MM.1S (cell line): ENCODE measurements at regions not wholly inside any gene's neighbourhood (a gene's known extent, or its start where the extent isn't known, plus 50 kb on each side); places are given as distances from the start of the nearest gene placed in this dataset.

Source experiments
- DNase-seq: peaks from one replicate; pipeline ENCODE4 v3.0.0-alpha.2; 2015
- H2AFZ ChIP-seq: fragments of 300-600 bp; sonication (generic); 2 replicates; pipeline ENCODE4 v1.6.0; 2016; ENCODE audit warnings: antibody characterized with exemption, low read length
- H3F3A ChIP-seq: fragments of 300-600 bp; sonication (generic); 2 replicates; pipeline ENCODE4 v1.6.1; 2016; ENCODE audit warnings: mild to moderate bottlenecking, antibody characterized with exemption, low read length, moderate library complexity, mixed read lengths; ENCODE audit not compliant: insufficient read depth
- H3K27ac ChIP-seq: fragments of 300-600 bp; sonication (generic); 2 replicates; pipeline ENCODE4 v1.5.1; 2016; ENCODE audit warnings: mild to moderate bottlenecking, low read length
- H3K27me3 ChIP-seq: fragments of 300-600 bp; sonication (generic); replicated peaks from 2 replicates; pipeline ENCODE4 v1.6.0; 2016; ENCODE audit warnings: low read length; ENCODE audit not compliant: insufficient read depth
- H3K36me3 ChIP-seq: fragments of 300-600 bp; sonication (generic); replicated peaks from 2 replicates; pipeline ENCODE4 v1.6.1; 2016; ENCODE audit warnings: mild to moderate bottlenecking, low read length, mixed read lengths; ENCODE audit not compliant: insufficient read depth
- H3K4me1 ChIP-seq: fragments of 300-600 bp; sonication (generic); 2 replicates; pipeline ENCODE4 v1.6.1; 2016; ENCODE audit warnings: low read length, mixed read lengths
- H3K4me2 ChIP-seq: fragments of 300-600 bp; sonication (generic); 2 replicates; pipeline ENCODE4 v1.6.0; 2016; ENCODE audit warnings: low read depth, low read length
- H3K4me3 ChIP-seq: fragments of 300-600 bp; sonication (generic); 2 replicates; pipeline ENCODE4 v1.5.1; 2016; ENCODE audit warnings: low read length, mixed read lengths
- H3K79me2 ChIP-seq: fragments of 300-600 bp; sonication (generic); 2 replicates; pipeline ENCODE4 v1.6.1; 2016; ENCODE audit warnings: mixed run types, low read length, mixed read lengths
- H3K9ac ChIP-seq: fragments of 300-600 bp; sonication (generic); 2 replicates; pipeline ENCODE4 v1.6.1; 2016; ENCODE audit warnings: low read length, mixed read lengths
- H3K9me2 ChIP-seq: fragments of 300-600 bp; sonication (generic); replicated peaks from 2 replicates; pipeline ENCODE4 v1.6.1; 2016; ENCODE audit warnings: mild to moderate bottlenecking, low read length, mixed read lengths; ENCODE audit not compliant: insufficient read depth
- H3K9me3 ChIP-seq: fragments of 300-600 bp; sonication (generic); replicated peaks from 2 replicates; pipeline ENCODE4 v1.6.1; 2016; ENCODE audit warnings: mild to moderate bottlenecking, low read length, mixed read lengths; ENCODE audit not compliant: insufficient read depth
- H4K20me1 ChIP-seq: fragments of 300-600 bp; sonication (generic); 2 replicates; pipeline ENCODE4 v1.6.1; 2016; ENCODE audit warnings: mild to moderate bottlenecking, low read length, moderate library complexity, mixed read lengths; ENCODE audit not compliant: insufficient read depth
- EZH2 ChIP-seq: fragments of 300-600 bp; sonication (generic); optimal IDR thresholded peaks from 2 replicates; pipeline ENCODE3; 2017; ENCODE audit warnings: low read depth, mild to moderate bottlenecking, antibody characterized with exemption, low read length, mixed read lengths
- EZH2phosphoT487 ChIP-seq: fragments of 300-600 bp; sonication (generic); IDR thresholded peaks from 2 replicates; pipeline ENCODE4 v1.6.1; 2018; ENCODE audit warnings: antibody characterized with exemption, low read length
- TF ChIP-seq, protein P1 (sequence below): fragments of 300-600 bp; sonication (generic); IDR thresholded peaks from 2 replicates; pipeline ENCODE4 v1.5.1; 2016; ENCODE audit warnings: antibody characterized with exemption, low read length, mixed read lengths

DNA sequence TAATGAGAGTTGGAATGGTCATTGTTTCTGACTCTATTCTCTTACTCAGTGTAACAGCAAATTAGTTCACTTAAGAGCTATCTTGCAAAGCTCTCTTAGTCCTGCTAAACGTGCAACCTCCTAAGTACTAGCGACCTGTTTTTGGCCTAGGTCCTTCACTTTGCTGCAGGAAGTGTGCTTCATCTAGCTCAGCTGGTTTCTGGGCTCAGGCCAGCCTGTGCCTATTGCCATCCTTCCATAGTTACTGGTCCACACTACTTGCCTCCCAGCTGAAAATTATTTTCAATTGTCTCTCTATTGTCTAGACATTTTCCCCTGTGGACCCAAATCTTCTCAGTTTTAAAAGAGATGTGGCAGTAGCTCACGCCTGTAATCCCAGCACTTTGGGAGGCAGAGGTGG is 561.3 kb downstream of the FGF9 start:
- no peak for DNase-seq
- no peaks in the 10 kb centered on the region for H3K9me3 ChIP-seq

DNA sequence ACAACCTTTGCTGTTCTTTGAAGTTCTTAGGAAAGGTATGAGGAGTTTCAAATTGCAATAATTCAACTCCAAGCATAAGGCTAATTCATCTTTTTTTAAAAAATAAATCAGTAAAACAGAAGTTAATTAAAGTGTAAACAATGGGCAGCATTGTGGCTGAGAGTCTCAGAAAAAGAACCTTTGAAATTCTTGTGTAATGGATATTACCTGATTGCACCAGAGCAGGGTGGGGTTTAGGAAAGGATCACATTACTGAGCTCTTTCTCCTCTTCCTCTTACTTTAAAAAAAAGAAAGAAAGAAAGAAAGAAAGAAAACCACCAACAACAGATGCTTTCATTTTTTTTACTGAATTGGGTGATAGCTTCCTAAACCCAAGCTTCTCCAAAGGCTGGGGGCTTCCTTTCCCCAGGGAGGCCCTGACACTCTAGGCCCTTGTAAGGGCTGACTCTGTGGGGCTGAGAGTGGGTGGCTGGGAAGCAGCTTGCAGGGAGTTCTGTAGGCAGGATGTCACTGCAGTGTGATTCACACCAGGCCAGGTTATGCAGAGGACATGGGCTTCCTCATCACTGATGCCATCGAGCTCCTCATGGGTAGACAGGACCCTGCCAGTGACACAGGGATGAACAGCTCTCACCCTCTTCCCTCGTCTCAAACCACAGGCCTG is 564.5 kb downstream of the FGF9 start:
- H3K9ac ChIP-seq = no peak overlapping the region
- no peaks in the 10 kb centered on the region for H3K4me1 ChIP-seq
- no peak overlapping the region for H3K27ac ChIP-seq
- H2AFZ ChIP-seq = no peak overlapping the region
- H3K27me3 ChIP-seq = no peaks in the 10 kb centered on the region
- H3K9me2 ChIP-seq = no peaks in the 10 kb centered on the region
- no peaks in the 10 kb centered on the region for H3K79me2 ChIP-seq
- TF ChIP-seq EZH2 (no peak), EZH2phosphoT487 (no peak)
- TF ChIP-seq, protein P1, sequence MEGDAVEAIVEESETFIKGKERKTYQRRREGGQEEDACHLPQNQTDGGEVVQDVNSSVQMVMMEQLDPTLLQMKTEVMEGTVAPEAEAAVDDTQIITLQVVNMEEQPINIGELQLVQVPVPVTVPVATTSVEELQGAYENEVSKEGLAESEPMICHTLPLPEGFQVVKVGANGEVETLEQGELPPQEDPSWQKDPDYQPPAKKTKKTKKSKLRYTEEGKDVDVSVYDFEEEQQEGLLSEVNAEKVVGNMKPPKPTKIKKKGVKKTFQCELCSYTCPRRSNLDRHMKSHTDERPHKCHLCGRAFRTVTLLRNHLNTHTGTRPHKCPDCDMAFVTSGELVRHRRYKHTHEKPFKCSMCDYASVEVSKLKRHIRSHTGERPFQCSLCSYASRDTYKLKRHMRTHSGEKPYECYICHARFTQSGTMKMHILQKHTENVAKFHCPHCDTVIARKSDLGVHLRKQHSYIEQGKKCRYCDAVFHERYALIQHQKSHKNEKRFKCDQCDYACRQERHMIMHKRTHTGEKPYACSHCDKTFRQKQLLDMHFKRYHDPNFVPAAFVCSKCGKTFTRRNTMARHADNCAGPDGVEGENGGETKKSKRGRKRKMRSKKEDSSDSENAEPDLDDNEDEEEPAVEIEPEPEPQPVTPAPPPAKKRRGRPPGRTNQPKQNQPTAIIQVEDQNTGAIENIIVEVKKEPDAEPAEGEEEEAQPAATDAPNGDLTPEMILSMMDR = no peak
- no peaks in the 10 kb centered on the region for H4K20me1 ChIP-seq
- H3K9me3 ChIP-seq = no peaks in the 10 kb centered on the region
- H3K36me3 ChIP-seq = no peaks in the 10 kb centered on the region
- H3K4me2 ChIP-seq = no peak overlapping the region
- H3F3A ChIP-seq = no peaks in the 10 kb centered on the region
- DNase-seq = no peak
- no peak overlapping the region for H3K4me3 ChIP-seq

More for the DNA sequence above, 561.3 kb downstream of the FGF9 start:
- TF ChIP-seq, protein P1 = no peak
- TF ChIP-seq EZH2 (no peak), EZH2phosphoT487 (no peak)
- Histone ChIP-seq H3K79me2 (no peaks in the 10 kb centered on the region), H3K4me3 (no peak overlapping the region), H3K4me1 (no peaks in the 10 kb centered on the region), H2AFZ (no peak overlapping the region), H3K9me2 (no peaks in the 10 kb centered on the region), H3F3A (no peaks in the 10 kb centered on the region), H3K4me2 (no peak overlapping the region), H3K9ac (no peak overlapping the region), H3K36me3 (no peaks in the 10 kb centered on the region), H3K27me3 (no peaks in the 10 kb centered on the region), H4K20me1 (no peaks in the 10 kb centered on the region), H3K27ac (no peak overlapping the region)

DNA sequence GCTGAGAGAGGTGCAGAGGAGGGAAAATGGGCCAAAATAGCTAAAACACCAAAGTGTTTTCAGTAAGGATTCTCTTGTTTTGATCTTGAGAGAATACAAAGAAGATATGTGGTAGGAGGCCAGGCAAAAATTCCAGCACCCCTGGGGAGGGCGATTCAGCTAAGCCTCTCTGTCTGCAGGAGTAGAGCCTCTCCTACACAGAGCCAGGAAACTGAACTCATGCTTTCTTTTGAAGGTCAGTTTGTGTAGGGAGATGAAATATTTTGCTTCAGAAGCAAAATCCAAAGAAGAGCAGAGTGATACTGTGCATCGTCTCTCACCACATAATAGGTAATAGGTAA is 565.0 kb downstream of the FGF9 start:
- no peak overlapping the region for H3K4me3 ChIP-seq
- TF ChIP-seq, protein P1 = no peak
- TF ChIP-seq EZH2 (no peak), EZH2phosphoT487 (no peak)
- H2AFZ ChIP-seq = no peak overlapping the region
- no peaks in the 10 kb centered on the region for H4K20me1 ChIP-seq
- DNase-seq = no peak
- no peaks in the 10 kb centered on the region for H3F3A ChIP-seq
- no peak overlapping the region for H3K9ac ChIP-seq
- H3K4me2 ChIP-seq = no peak overlapping the region
- H3K4me1 ChIP-seq = no peaks in the 10 kb centered on the region
- H3K9me2 ChIP-seq = no peaks in the 10 kb centered on the region
- no peaks in the 10 kb centered on the region for H3K27me3 ChIP-seq
- H3K9me3 ChIP-seq = no peaks in the 10 kb centered on the region
- no peaks in the 10 kb centered on the region for H3K79me2 ChIP-seq
- no peaks in the 10 kb centered on the region for H3K36me3 ChIP-seq
- H3K27ac ChIP-seq = no peak overlapping the region
